NCI-H2171 (cell line): ENCODE measurements at regions not wholly inside any gene's neighbourhood (a gene's known extent, or its start where the extent isn't known, plus 50 kb on each side); places are given as distances from the start of the nearest gene placed in this dataset.

Experiments used
- DNase-seq: peaks from one replicate; lab custom pipeline; 2025; lab: John Stamatoyannopoulos, UW

- DNase-seq, result no peak
These were observed 53.2 kb upstream of the LSM14A start for GRCh38 chr19:34118879-34119748.

DNA sequence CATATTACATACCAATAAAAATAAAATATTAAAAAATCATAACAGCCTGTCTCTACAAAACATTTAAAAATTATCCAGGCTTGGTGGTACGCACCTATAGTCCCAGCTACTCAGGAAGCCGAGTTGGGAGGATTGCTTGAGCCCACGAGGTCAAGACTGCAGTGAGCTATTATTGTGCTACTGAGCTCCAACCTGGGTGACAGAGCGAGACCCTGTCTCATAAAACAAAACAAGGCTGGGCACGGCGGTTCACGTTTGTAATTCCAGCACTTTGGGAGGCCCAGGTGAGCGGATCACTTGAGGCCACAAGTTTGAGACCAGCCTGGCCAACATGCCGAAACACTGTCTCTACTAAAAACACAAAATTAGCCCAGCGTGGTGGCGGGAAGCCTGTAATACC lies 52.2 kb upstream of the LSM14A start:
- DNase-seq, result no peak

GRCh38 chr19:34120846-34121639 lies 51.3 kb upstream of the LSM14A start:
- no peak for DNase-seq
